ENCODE measurements at regions not wholly inside any gene's neighbourhood (a gene's known extent, or its start where the extent isn't known, plus 50 kb on each side); places are given as distances from the start of the nearest gene placed in this dataset.

GRCh38 chr14:95979339-95980042 lies 59.7 kb upstream of the C14orf132 start:
- Histone ChIP-seq H3K9me3 (ENCODE audit: control extremely low read depth in 1 of 5, control insufficient read depth in 4 of 5, insufficient read depth in 2 of 5, low read depth in 1 of 5, low read length in 4 of 5) (no peaks in the 10 kb centered on the region), H3K4me3 (ENCODE audit: control insufficient read depth in 1 of 7, extremely low read depth in 1 of 7, insufficient read depth in 4 of 7, low read depth in 2 of 7, low read length in 6 of 7) (no peak overlapping the region), H3K27ac (ENCODE audit: insufficient read depth in 1 of 2, low read depth in 1 of 2, low read length in 2 of 2, poor library complexity in 1 of 2, severe bottlenecking in 2 of 2) (no peak overlapping the region), H3K27me3 (replicated peaks in 2 of 5; ENCODE audit: control insufficient read depth in 4 of 5, insufficient read depth in 5 of 5, low read length in 4 of 5) (peaks cover 0 to 46% (median 12%) of the 10 kb centered on the region in 5 experiments), H3K36me3 (ENCODE audit: control insufficient read depth in 4 of 4, insufficient read depth in 4 of 4, low read length in 3 of 4) (no peaks in the 10 kb centered on the region), H3K4me1 (ENCODE audit: control extremely low read depth in 1 of 4, control insufficient read depth in 4 of 4, insufficient read depth in 4 of 4, low read length in 3 of 4) (no peaks in the 10 kb centered on the region)
- POLR2A ChIA-PET = no interaction called here
- CTCF ChIA-PET = interaction anchor here (2.1 kb wide), 1 partner anchor 15 kb away, joined by 6 read pairs; no protein-coding TSS in a partner anchor
- DNase-seq = no peak
- WGBS (ENCODE audit: insufficient coverage) = 41% methylated on average over 6 of the region's 7 CpGs

- no peaks in the 10 kb centered on the region for H3K36me3 ChIP-seq (ENCODE audit: control insufficient read depth in 4 of 4, insufficient read depth in 4 of 4, low read length in 3 of 4)
- no peaks in the 10 kb centered on the region for H3K9me3 ChIP-seq (ENCODE audit: control extremely low read depth in 1 of 5, control insufficient read depth in 4 of 5, insufficient read depth in 2 of 5, low read depth in 1 of 5, low read length in 4 of 5)
- ChIA-PET POLR2A (no interaction called here), CTCF (no interaction called here)
- DNase-seq = no peak
- no peak overlapping the region for H3K27ac ChIP-seq (ENCODE audit: insufficient read depth in 1 of 2, low read depth in 1 of 2, low read length in 2 of 2, poor library complexity in 1 of 2, severe bottlenecking in 2 of 2)
- no peaks in the 10 kb centered on the region for H3K4me1 ChIP-seq (ENCODE audit: control extremely low read depth in 1 of 4, control insufficient read depth in 4 of 4, insufficient read depth in 4 of 4, low read length in 3 of 4)
- 0% methylated on average over 2 of the region's 5 CpGs for WGBS (ENCODE audit: insufficient coverage)
- no peak overlapping the region for H3K4me3 ChIP-seq (ENCODE audit: control insufficient read depth in 1 of 7, extremely low read depth in 1 of 7, insufficient read depth in 4 of 7, low read depth in 2 of 7, low read length in 6 of 7)
- peaks cover 0 to 47% (median 12%) of the 10 kb centered on the region in 5 experiments for H3K27me3 ChIP-seq (replicated peaks in 2 of 5; ENCODE audit: control insufficient read depth in 4 of 5, insufficient read depth in 5 of 5, low read length in 4 of 5)
Observed at GRCh38 chr14:95980402-95980801, 58.8 kb upstream of the C14orf132 start.

GRCh38 chr14:95981965-95982364 lies 57.2 kb upstream of the C14orf132 start:
- Histone ChIP-seq H3K4me3 (ENCODE audit: control insufficient read depth in 1 of 7, extremely low read depth in 1 of 7, insufficient read depth in 4 of 7, low read depth in 2 of 7, low read length in 6 of 7) (no peak overlapping the region), H3K9me3 (ENCODE audit: control extremely low read depth in 1 of 5, control insufficient read depth in 4 of 5, insufficient read depth in 2 of 5, low read depth in 1 of 5, low read length in 4 of 5) (no peaks in the 10 kb centered on the region), H3K27me3 (replicated peaks in 2 of 5; ENCODE audit: control insufficient read depth in 4 of 5, insufficient read depth in 5 of 5, low read length in 4 of 5) (peaks cover 0 to 47% (median 12%) of the 10 kb centered on the region in 5 experiments), H3K36me3 (ENCODE audit: control insufficient read depth in 4 of 4, insufficient read depth in 4 of 4, low read length in 3 of 4) (no peaks in the 10 kb centered on the region), H3K27ac (ENCODE audit: insufficient read depth in 1 of 2, low read depth in 1 of 2, low read length in 2 of 2, poor library complexity in 1 of 2, severe bottlenecking in 2 of 2) (no peak overlapping the region), H3K4me1 (ENCODE audit: control extremely low read depth in 1 of 4, control insufficient read depth in 4 of 4, insufficient read depth in 4 of 4, low read length in 3 of 4) (no peaks in the 10 kb centered on the region)
- ChIA-PET CTCF (no interaction called here), POLR2A (no interaction called here)
- DNase-seq = no peak
- WGBS (ENCODE audit: insufficient coverage) = 51% methylated on average over 4 of the region's 4 CpGs

- Histone ChIP-seq H3K4me1 (ENCODE audit: control extremely low read depth in 1 of 4, control insufficient read depth in 4 of 4, insufficient read depth in 4 of 4, low read length in 3 of 4) (no peaks in the 10 kb centered on the region), H3K27me3 (replicated peaks in 2 of 5; ENCODE audit: control insufficient read depth in 4 of 5, insufficient read depth in 5 of 5, low read length in 4 of 5) (peaks cover 0 to 42% (median 7%) of the 10 kb centered on the region in 5 experiments), H3K36me3 (ENCODE audit: control insufficient read depth in 4 of 4, insufficient read depth in 4 of 4, low read length in 3 of 4) (no peaks in the 10 kb centered on the region), H3K9me3 (ENCODE audit: control extremely low read depth in 1 of 5, control insufficient read depth in 4 of 5, insufficient read depth in 2 of 5, low read depth in 1 of 5, low read length in 4 of 5) (no peaks in the 10 kb centered on the region), H3K27ac (ENCODE audit: insufficient read depth in 1 of 2, low read depth in 1 of 2, low read length in 2 of 2, poor library complexity in 1 of 2, severe bottlenecking in 2 of 2) (no peak overlapping the region), H3K4me3 (ENCODE audit: control insufficient read depth in 1 of 7, extremely low read depth in 1 of 7, insufficient read depth in 4 of 7, low read depth in 2 of 7, low read length in 6 of 7) (no peak overlapping the region)
- WGBS (ENCODE audit: insufficient coverage) = 95% methylated on average over 2 of the region's 2 CpGs
- ChIA-PET CTCF (interaction anchor here (1.1 kb wide), 1 partner anchor 9 kb away, joined by 3 read pairs; no protein-coding TSS in a partner anchor), POLR2A (no interaction called here)
- no peak for DNase-seq
Observed at GRCh38 chr14:95984206-95984605, 55.0 kb upstream of the C14orf132 start.
